HEK293 (cell line): ENCODE measurements at regions not wholly inside any gene's neighbourhood (a gene's known extent, or its start where the extent isn't known, plus 50 kb on each side); places are given as distances from the start of the nearest gene placed in this dataset.

Experiments used
- CTCF ChIA-PET: fragments of 350-600 bp; formaldehyde crosslinking; extraction: SDS; loops from one replicate; lab custom pipeline; 2021; ENCODE audit warnings: antibody characterized with exemption; lab: Yijun Ruan, JAX
- POLR2A ChIA-PET: fragments of 300-600 bp; formaldehyde crosslinking; extraction: SDS; loops from one replicate; lab custom pipeline; 2020; ENCODE audit warnings: antibody characterized with exemption, inconsistent platforms; lab: Yijun Ruan, JAX
- H3K27ac ChIP-seq: fragments of 200-500 bp; sonication (Bioruptor generic); 2 replicates; pipeline ENCODE4 v1.5.1; 2014; ENCODE audit warnings: low read depth, low read length, control low read depth, inconsistent platforms; ENCODE audit errors: extremely low read depth
- H3K36me3 ChIP-seq, 2 experiments: fragments of 200-500 bp in 1 of 2; sonication (Bioruptor generic) in 1 of 2; 1 replicate in 1 of 2; 2 replicates in 1 of 2; pipeline ENCODE4 v1.5.1; 2014 to 2017; ENCODE audit warnings: inconsistent platforms in 2 of 2, low read length in 2 of 2; ENCODE audit not compliant: control insufficient read depth in 2 of 2, insufficient read depth in 1 of 2
- H3K4me1 ChIP-seq: fragments of 200-500 bp; sonication (Bioruptor generic); 2 replicates; pipeline ENCODE4 v1.5.1; 2014; ENCODE audit warnings: mild to moderate bottlenecking, low read length, inconsistent platforms; ENCODE audit not compliant: control insufficient read depth, insufficient read depth
- H3K4me3 ChIP-seq: 2 replicates; pipeline ENCODE4 v1.5.1; 2011; ENCODE audit warnings: low read depth, mild to moderate bottlenecking, control low read depth, low read length, moderate library complexity
- H3K9me3 ChIP-seq: fragments of 200-500 bp; sonication (Bioruptor generic); 2 replicates; pipeline ENCODE4 v1.5.1; 2014; ENCODE audit warnings: low read depth, low read length, inconsistent platforms; ENCODE audit not compliant: control insufficient read depth, insufficient read depth
- HOXC10 ChIP-seq: sonication (generic); formaldehyde crosslinking; IDR thresholded peaks from 2 replicates; pipeline ENCODE4 v1.8.1; 2023; ENCODE audit warnings: mild to moderate bottlenecking, missing genetic modification reagents
- PRDM1 ChIP-seq: fragments of 450-650 bp; formaldehyde crosslinking; IDR thresholded peaks from 2 replicates; pipeline ENCODE4; 2016; ENCODE audit warnings: missing biosample characterization, missing genetic modification characterization
- PRDM6 ChIP-seq: fragments of 450-650 bp; formaldehyde crosslinking; IDR thresholded peaks from 2 replicates; pipeline ENCODE4 v1.5.1; 2017; ENCODE audit warnings: missing biosample characterization, missing genetic modification characterization
- YY1 ChIP-seq: fragments of 450-650 bp; formaldehyde crosslinking; IDR thresholded peaks from 2 replicates; pipeline ENCODE4 v1.5.1; 2018; ENCODE audit warnings: missing biosample characterization, missing genetic modification characterization
- ZBTB17 ChIP-seq: fragments of 450-650 bp; formaldehyde crosslinking; IDR thresholded peaks from 2 replicates; pipeline ENCODE4 v1.5.1; 2016; ENCODE audit warnings: missing biosample characterization, missing genetic modification characterization
- ZBTB7A ChIP-seq: fragments of 450-650 bp; formaldehyde crosslinking; IDR thresholded peaks from 2 replicates; pipeline ENCODE4 v1.5.1; 2016; ENCODE audit warnings: low read depth, missing biosample characterization, missing genetic modification characterization
- ZBTB8A ChIP-seq: fragments of 450-650 bp; formaldehyde crosslinking; IDR thresholded peaks from 2 replicates; pipeline ENCODE4 v1.5.1; 2016; ENCODE audit warnings: missing biosample characterization, missing genetic modification characterization
- ZNF138 ChIP-seq: fragments of 450-650 bp; formaldehyde crosslinking; IDR thresholded peaks from 2 replicates; pipeline ENCODE4 v1.5.1; 2016; ENCODE audit warnings: missing biosample characterization, missing genetic modification characterization, borderline replicate concordance
- ZNF146 ChIP-seq: fragments of 450-650 bp; formaldehyde crosslinking; IDR thresholded peaks from 2 replicates; pipeline ENCODE4 v1.5.1; 2016; ENCODE audit warnings: missing biosample characterization, missing genetic modification characterization
- ZNF292 ChIP-seq: fragments of 450-650 bp; formaldehyde crosslinking; IDR thresholded peaks from 2 replicates; pipeline ENCODE4 v1.5.1; 2016; ENCODE audit warnings: low read depth, missing biosample characterization, missing genetic modification characterization, borderline replicate concordance
- ZNF513 ChIP-seq: fragments of 450-650 bp; IDR thresholded peaks from 2 replicates; pipeline ENCODE4 v1.5.1; 2018; ENCODE audit warnings: missing biosample characterization, missing genetic modification characterization
- ZNF529 ChIP-seq: fragments of 450-650 bp; formaldehyde crosslinking; IDR thresholded peaks from 2 replicates; pipeline ENCODE4 v1.5.1; 2017; ENCODE audit warnings: missing genetic modification characterization, missing biosample characterization; ENCODE audit not compliant: insufficient replicate concordance
- ZNF561 ChIP-seq: fragments of 450-650 bp; IDR thresholded peaks from 2 replicates; pipeline ENCODE4 v1.5.1; 2018; ENCODE audit warnings: missing biosample characterization, missing genetic modification characterization, borderline replicate concordance
- ZNF658 ChIP-seq: fragments of 450-650 bp; formaldehyde crosslinking; IDR thresholded peaks from 2 replicates; pipeline ENCODE4; 2016; ENCODE audit warnings: missing biosample characterization, missing genetic modification characterization
- ZNF704 ChIP-seq: fragments of 450-650 bp; formaldehyde crosslinking; IDR thresholded peaks from 2 replicates; pipeline ENCODE4 v1.5.1; 2016; ENCODE audit warnings: missing biosample characterization, missing genetic modification characterization
- ZNF785 ChIP-seq: fragments of 450-650 bp; formaldehyde crosslinking; IDR thresholded peaks from 2 replicates; pipeline ENCODE4 v1.5.1; 2016; ENCODE audit warnings: missing biosample characterization, missing genetic modification characterization
- TF ChIP-seq, protein P1 (sequence below): fragments of 450-650 bp; formaldehyde crosslinking; IDR thresholded peaks from 2 replicates; pipeline ENCODE4 v1.5.1; 2017; ENCODE audit warnings: missing biosample characterization, missing genetic modification characterization
- TF ChIP-seq, protein P2 (sequence below): fragments of 450-650 bp; formaldehyde crosslinking; IDR thresholded peaks from 2 replicates; pipeline ENCODE4 v1.5.1; 2016; ENCODE audit warnings: missing biosample characterization, missing genetic modification characterization

DNA sequence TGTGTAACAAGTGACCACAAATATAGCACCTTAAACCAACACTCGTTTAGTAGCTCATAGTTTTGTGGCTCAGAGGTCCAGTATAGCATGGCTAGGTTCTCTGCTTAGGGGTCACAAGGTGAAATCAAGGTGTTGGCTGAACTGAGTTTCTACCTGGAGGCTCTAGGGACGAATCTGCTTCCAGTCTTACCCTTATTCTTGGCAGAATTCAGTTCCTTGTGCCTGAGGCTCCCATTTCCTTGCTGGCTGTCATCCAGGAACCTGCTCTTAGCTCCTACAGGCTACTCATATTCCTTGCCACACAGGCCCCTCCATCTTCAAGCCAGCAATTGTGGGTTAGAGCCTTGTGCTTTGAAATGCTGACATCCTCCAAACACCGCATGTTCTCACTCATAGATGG is 212.3 kb upstream of the CDH13 start:
- Histone ChIP-seq H3K36me3 (no peaks in the 10 kb centered on the region), H3K4me3 (no peak overlapping the region), H3K4me1 (no peaks in the 10 kb centered on the region), H3K27ac (no peak overlapping the region), H3K9me3 (no peaks in the 10 kb centered on the region)
- TF ChIP-seq ZNF138 (tag by site-specific recombination), result no peak
- TF ChIP-seq ZNF658 (tag by site-specific recombination), result no peak
- no peak for TF ChIP-seq ZBTB7A (tag by site-specific recombination)
- no peak for TF ChIP-seq YY1 (tag by site-specific recombination)
- no peak for TF ChIP-seq ZBTB8A (tag by site-specific recombination)
- CTCF ChIA-PET, result interaction anchor here (1.0 to 1.2 kb wide), 2 partner anchors 46 to 225 kb away, joined by 3 to 5 read pairs; no protein-coding TSS in a partner anchor
- POLR2A ChIA-PET, result no interaction called here

- ChIA-PET CTCF (no interaction called here), POLR2A (no interaction called here)
- Histone ChIP-seq H3K27ac (no peak overlapping the region), H3K36me3 (no peaks in the 10 kb centered on the region), H3K9me3 (no peaks in the 10 kb centered on the region), H3K4me3 (no peak overlapping the region), H3K4me1 (no peaks in the 10 kb centered on the region)
- TF ChIP-seq ZNF561 (tag by site-specific recombination) (no peak), ZNF146 (no peak), HOXC10 (no peak), PRDM6 (tag by site-specific recombination) (no peak), ZBTB17 (tag by site-specific recombination) (no peak), ZNF704 (tag by site-specific recombination) (no peak), ZNF292 (tag by site-specific recombination) (no peak), ZNF785 (tag by site-specific recombination) (no peak), PRDM1 (tag by site-specific recombination) (no peak), ZNF529 (tag by site-specific recombination) (no peak), ZNF513 (tag by site-specific recombination) (no peak), ZBTB8A (tag by site-specific recombination) (no peak)
- TF ChIP-seq, protein P1, sequence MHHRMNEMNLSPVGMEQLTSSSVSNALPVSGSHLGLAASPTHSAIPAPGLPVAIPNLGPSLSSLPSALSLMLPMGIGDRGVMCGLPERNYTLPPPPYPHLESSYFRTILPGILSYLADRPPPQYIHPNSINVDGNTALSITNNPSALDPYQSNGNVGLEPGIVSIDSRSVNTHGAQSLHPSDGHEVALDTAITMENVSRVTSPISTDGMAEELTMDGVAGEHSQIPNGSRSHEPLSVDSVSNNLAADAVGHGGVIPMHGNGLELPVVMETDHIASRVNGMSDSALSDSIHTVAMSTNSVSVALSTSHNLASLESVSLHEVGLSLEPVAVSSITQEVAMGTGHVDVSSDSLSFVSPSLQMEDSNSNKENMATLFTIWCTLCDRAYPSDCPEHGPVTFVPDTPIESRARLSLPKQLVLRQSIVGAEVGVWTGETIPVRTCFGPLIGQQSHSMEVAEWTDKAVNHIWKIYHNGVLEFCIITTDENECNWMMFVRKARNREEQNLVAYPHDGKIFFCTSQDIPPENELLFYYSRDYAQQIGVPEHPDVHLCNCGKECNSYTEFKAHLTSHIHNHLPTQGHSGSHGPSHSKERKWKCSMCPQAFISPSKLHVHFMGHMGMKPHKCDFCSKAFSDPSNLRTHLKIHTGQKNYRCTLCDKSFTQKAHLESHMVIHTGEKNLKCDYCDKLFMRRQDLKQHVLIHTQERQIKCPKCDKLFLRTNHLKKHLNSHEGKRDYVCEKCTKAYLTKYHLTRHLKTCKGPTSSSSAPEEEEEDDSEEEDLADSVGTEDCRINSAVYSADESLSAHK, result no peak
- TF ChIP-seq, protein P2, sequence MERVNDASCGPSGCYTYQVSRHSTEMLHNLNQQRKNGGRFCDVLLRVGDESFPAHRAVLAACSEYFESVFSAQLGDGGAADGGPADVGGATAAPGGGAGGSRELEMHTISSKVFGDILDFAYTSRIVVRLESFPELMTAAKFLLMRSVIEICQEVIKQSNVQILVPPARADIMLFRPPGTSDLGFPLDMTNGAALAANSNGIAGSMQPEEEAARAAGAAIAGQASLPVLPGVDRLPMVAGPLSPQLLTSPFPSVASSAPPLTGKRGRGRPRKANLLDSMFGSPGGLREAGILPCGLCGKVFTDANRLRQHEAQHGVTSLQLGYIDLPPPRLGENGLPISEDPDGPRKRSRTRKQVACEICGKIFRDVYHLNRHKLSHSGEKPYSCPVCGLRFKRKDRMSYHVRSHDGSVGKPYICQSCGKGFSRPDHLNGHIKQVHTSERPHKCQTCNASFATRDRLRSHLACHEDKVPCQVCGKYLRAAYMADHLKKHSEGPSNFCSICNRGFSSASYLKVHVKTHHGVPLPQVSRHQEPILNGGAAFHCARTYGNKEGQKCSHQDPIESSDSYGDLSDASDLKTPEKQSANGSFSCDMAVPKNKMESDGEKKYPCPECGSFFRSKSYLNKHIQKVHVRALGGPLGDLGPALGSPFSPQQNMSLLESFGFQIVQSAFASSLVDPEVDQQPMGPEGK (tag by site-specific recombination), result no peak
Measured at GRCh38 chr16:82412770-82413169, 214.0 kb upstream of the CDH13 start.
